ENCODE measurements at regions not wholly inside any gene's neighbourhood (a gene's known extent, or its start where the extent isn't known, plus 50 kb on each side); places are given as distances from the start of the nearest gene placed in this dataset.

DNA sequence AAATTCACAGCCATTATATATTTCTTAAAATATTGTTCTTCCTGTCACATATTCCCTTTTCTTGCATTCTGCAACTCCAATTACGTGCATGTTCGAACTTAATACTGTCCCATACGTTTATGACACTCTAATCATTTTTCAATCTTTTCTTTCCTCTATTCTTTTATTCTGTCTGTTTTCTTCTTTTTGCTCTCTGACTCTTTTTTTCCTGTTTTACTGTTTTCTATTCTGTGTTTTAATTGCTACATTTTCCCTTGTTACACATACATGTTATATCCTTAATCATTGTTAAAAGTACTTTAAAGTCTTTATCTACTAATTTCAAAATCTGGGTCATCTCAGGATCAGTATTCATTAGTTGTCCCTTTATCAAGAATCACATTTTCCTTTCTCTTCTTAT, 1149.1 kb upstream of the PCDH20 start:
- TF ChIP-seq, protein P1, sequence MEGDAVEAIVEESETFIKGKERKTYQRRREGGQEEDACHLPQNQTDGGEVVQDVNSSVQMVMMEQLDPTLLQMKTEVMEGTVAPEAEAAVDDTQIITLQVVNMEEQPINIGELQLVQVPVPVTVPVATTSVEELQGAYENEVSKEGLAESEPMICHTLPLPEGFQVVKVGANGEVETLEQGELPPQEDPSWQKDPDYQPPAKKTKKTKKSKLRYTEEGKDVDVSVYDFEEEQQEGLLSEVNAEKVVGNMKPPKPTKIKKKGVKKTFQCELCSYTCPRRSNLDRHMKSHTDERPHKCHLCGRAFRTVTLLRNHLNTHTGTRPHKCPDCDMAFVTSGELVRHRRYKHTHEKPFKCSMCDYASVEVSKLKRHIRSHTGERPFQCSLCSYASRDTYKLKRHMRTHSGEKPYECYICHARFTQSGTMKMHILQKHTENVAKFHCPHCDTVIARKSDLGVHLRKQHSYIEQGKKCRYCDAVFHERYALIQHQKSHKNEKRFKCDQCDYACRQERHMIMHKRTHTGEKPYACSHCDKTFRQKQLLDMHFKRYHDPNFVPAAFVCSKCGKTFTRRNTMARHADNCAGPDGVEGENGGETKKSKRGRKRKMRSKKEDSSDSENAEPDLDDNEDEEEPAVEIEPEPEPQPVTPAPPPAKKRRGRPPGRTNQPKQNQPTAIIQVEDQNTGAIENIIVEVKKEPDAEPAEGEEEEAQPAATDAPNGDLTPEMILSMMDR (IDR thresholded peaks at IDR 0.05), result no peak
- TF ChIP-seq POLR2AphosphoS5 (IDR thresholded peaks at IDR 0.05), result no peak
- no peak for TF ChIP-seq POLR2A (IDR thresholded peaks at IDR 0.05)
- TF ChIP-seq EP300 (IDR thresholded peaks at IDR 0.05), result no peak

All from suprapubic skin (tissue), 4 donors.